ENCODE measurements at regions not wholly inside any gene's neighbourhood (a gene's known extent, or its start where the extent isn't known, plus 50 kb on each side); places are given as distances from the start of the nearest gene placed in this dataset.

GRCh38 chr11:32225571-32226285 lies 134.9 kb downstream of the RCN1 start:
- POLR2A ChIA-PET, result no interaction called here
- H3K36me3 ChIP-seq (ENCODE audit: control insufficient read depth, insufficient read depth, low read length), result no peaks in the 10 kb centered on the region
- no peak for TF ChIP-seq CTCF (IDR thresholded peaks at IDR 0.05; ENCODE audit: insufficient read depth, low read depth, low read length)
- DNase-seq (ENCODE audit: low read depth), result no peak
- no peak overlapping the region for H3K4me3 ChIP-seq (ENCODE audit: low read depth, low read length)
- H3K27me3 ChIP-seq (ENCODE audit: control insufficient read depth, insufficient read depth, low read length), result 0 out of 2 replicates have a peak, but pooled peaks cover 2% of the 10 kb centered on the region
- CTCF ChIA-PET, result no interaction called here

GRCh38 chr11:32226480-32226879 lies 135.6 kb downstream of the RCN1 start:
- H3K36me3 ChIP-seq (ENCODE audit: control insufficient read depth, insufficient read depth, low read length), result no peaks in the 10 kb centered on the region
- 0 out of 2 replicates have a peak, but pooled peaks cover 2% of the 10 kb centered on the region for H3K27me3 ChIP-seq (ENCODE audit: control insufficient read depth, insufficient read depth, low read length)
- H3K4me3 ChIP-seq (ENCODE audit: low read depth, low read length), result no peak overlapping the region
- TF ChIP-seq CTCF (IDR thresholded peaks at IDR 0.05; ENCODE audit: insufficient read depth, low read depth, low read length), result no peak
- no peak for DNase-seq (ENCODE audit: low read depth)
- CTCF ChIA-PET, result interaction anchor here (1.0 kb wide), 1 partner anchor 15 kb away, joined by 3 read pairs; no protein-coding TSS in a partner anchor
- POLR2A ChIA-PET, result no interaction called here

GRCh38 chr11:32229576-32230240 lies 138.8 kb downstream of the RCN1 start:
- DNase-seq (ENCODE audit: low read depth), result no peak
- 0 out of 2 replicates have a peak, but pooled peaks cover 2% of the 10 kb centered on the region for H3K27me3 ChIP-seq (ENCODE audit: control insufficient read depth, insufficient read depth, low read length)
- ChIA-PET POLR2A (no interaction called here), CTCF (no interaction called here)
- TF ChIP-seq CTCF (IDR thresholded peaks at IDR 0.05; ENCODE audit: insufficient read depth, low read depth, low read length), result no peak
- H3K36me3 ChIP-seq (ENCODE audit: control insufficient read depth, insufficient read depth, low read length), result no peaks in the 10 kb centered on the region
- H3K4me3 ChIP-seq (ENCODE audit: low read depth, low read length), result no peak overlapping the region

GRCh38 chr11:32231909-32232493 lies 141.1 kb downstream of the RCN1 start:
- ChIA-PET POLR2A (interaction anchor here (0.6 kb wide), 1 partner anchor 55 kb away, joined by 4 read pairs; no protein-coding TSS in a partner anchor), CTCF (interaction anchor here (0.5 to 1.5 kb wide), 4 partner anchors 8 to 54 kb away, joined by 3 to 8 read pairs (median 4); no protein-coding TSS in a partner anchor)
- peak; percentile 61 for TF ChIP-seq CTCF (IDR thresholded peaks at IDR 0.05; ENCODE audit: insufficient read depth, low read depth, low read length)
- Histone ChIP-seq H3K36me3 (ENCODE audit: control insufficient read depth, insufficient read depth, low read length) (no peaks in the 10 kb centered on the region), H3K4me3 (ENCODE audit: low read depth, low read length) (no peak overlapping the region), H3K27me3 (ENCODE audit: control insufficient read depth, insufficient read depth, low read length) (0 out of 2 replicates have a peak, but pooled peaks cover 2% of the 10 kb centered on the region)
- no peak for DNase-seq (ENCODE audit: low read depth)

- TF ChIP-seq CTCF (IDR thresholded peaks at IDR 0.05; ENCODE audit: insufficient read depth, low read depth, low read length), result no peak
- Histone ChIP-seq H3K4me3 (ENCODE audit: low read depth, low read length) (no peak overlapping the region), H3K27me3 (ENCODE audit: control insufficient read depth, insufficient read depth, low read length) (0 out of 2 replicates have a peak, but pooled peaks cover 2% of the 10 kb centered on the region), H3K36me3 (ENCODE audit: control insufficient read depth, insufficient read depth, low read length) (no peaks in the 10 kb centered on the region)
- POLR2A ChIA-PET, result interaction anchor here (0.6 kb wide), 1 partner anchor 55 kb away, joined by 4 read pairs; no protein-coding TSS in a partner anchor
- no peak for DNase-seq (ENCODE audit: low read depth)
- CTCF ChIA-PET, result interaction anchor here (0.6 to 1.5 kb wide), 4 partner anchors 9 to 1887 kb away, joined by 3 to 8 read pairs (median 4); no protein-coding TSS in a partner anchor
Measured at GRCh38 chr11:32232516-32232915, 141.6 kb downstream of the RCN1 start.

All from BJ (cell line).